ENCODE measurements at regions not wholly inside any gene's neighbourhood (a gene's known extent, or its start where the extent isn't known, plus 50 kb on each side); places are given as distances from the start of the nearest gene placed in this dataset.

GRCh38 chr2:128536925-128537620, 218.4 kb upstream of the HS6ST1 start:
- H3K9me3 Mint-ChIP-seq, result no peaks in the 10 kb centered on the region
- no peak for TF ChIP-seq CTCF (IDR thresholded peaks at IDR 0.05)
- H3K4me1 Mint-ChIP-seq (ENCODE audit: low read depth), result no peaks in the 10 kb centered on the region
- H3K27ac Mint-ChIP-seq, result no peak overlapping the region
- peaks cover 6% of the 10 kb centered on the region for H3K27me3 Mint-ChIP-seq
- ATAC-seq (ENCODE audit: poor library complexity) (no peak), DNase-seq (no peak)
- POLR2A ChIA-PET, result no interaction called here
- Histone ChIP-seq H3K9me3 (ENCODE audit: control insufficient read depth in 1 of 2, insufficient read depth in 1 of 2, low read length in 2 of 2) (no peaks in the 10 kb centered on the region), H3K4me1 (ENCODE audit: insufficient read depth, low read length) (no peaks in the 10 kb centered on the region), H3K27ac (ENCODE audit: low read depth in 1 of 2, low read length in 2 of 2) (no peak overlapping the region), H3K4me3 (ENCODE audit: low read length) (no peak overlapping the region), H3K36me3 (ENCODE audit: insufficient read depth, low read length) (no peaks in the 10 kb centered on the region), H3K27me3 (ENCODE audit: control insufficient read depth in 1 of 2, insufficient read depth in 2 of 2, low read length in 2 of 2) (no peaks in the 10 kb centered on the region)
- H3K36me3 Mint-ChIP-seq (ENCODE audit: low read depth), result no peaks in the 10 kb centered on the region
- intact Hi-C loops (cut with DNase I, micrococcal nuclease), result no loop called here
- CTCF ChIA-PET, result no interaction called here
- no peak overlapping the region for H3K4me3 Mint-ChIP-seq

GRCh38 chr2:128537646-128538045, 219.0 kb upstream of the HS6ST1 start:
- ChIA-PET CTCF (no interaction called here), POLR2A (no interaction called here)
- intact Hi-C loops (cut with DNase I, micrococcal nuclease), result no loop called here

GRCh38 chr2:128538396-128538795, 219.7 kb upstream of the HS6ST1 start:
- Histone ChIP-seq H3K27ac (ENCODE audit: low read depth in 1 of 2, low read length in 2 of 2) (no peak overlapping the region), H3K4me3 (ENCODE audit: low read length) (no peak overlapping the region), H3K27me3 (ENCODE audit: control insufficient read depth in 1 of 2, insufficient read depth in 2 of 2, low read length in 2 of 2) (no peaks in the 10 kb centered on the region), H3K9me3 (ENCODE audit: control insufficient read depth in 1 of 2, insufficient read depth in 1 of 2, low read length in 2 of 2) (no peaks in the 10 kb centered on the region), H3K36me3 (ENCODE audit: insufficient read depth, low read length) (no peaks in the 10 kb centered on the region), H3K4me1 (ENCODE audit: insufficient read depth, low read length) (no peaks in the 10 kb centered on the region)
- POLR2A ChIA-PET, result no interaction called here
- Mint-ChIP-seq H3K4me1 (ENCODE audit: low read depth) (no peaks in the 10 kb centered on the region), H3K4me3 (no peak overlapping the region), H3K36me3 (ENCODE audit: low read depth) (no peaks in the 10 kb centered on the region), H3K27ac (no peak overlapping the region), H3K27me3 (peaks cover 6% of the 10 kb centered on the region), H3K9me3 (no peaks in the 10 kb centered on the region)
- CTCF ChIA-PET, result interaction anchor here (0.9 kb wide), 1 partner anchor 28 kb away, joined by 3 read pairs; no protein-coding TSS in a partner anchor
- intact Hi-C loops (cut with DNase I, micrococcal nuclease), result no loop called here
- no peak for ATAC-seq (ENCODE audit: poor library complexity)
- no peak for TF ChIP-seq CTCF (IDR thresholded peaks at IDR 0.05)
- DNase-seq, result no peak

More at GRCh38 chr2:128537646-128538045, 219.0 kb upstream of the HS6ST1 start:
- H3K9me3 Mint-ChIP-seq, result no peaks in the 10 kb centered on the region
- no peak for ATAC-seq (ENCODE audit: poor library complexity)
- no peaks in the 10 kb centered on the region for H3K36me3 Mint-ChIP-seq (ENCODE audit: low read depth)
- H3K27me3 Mint-ChIP-seq, result peaks cover 6% of the 10 kb centered on the region
- no peak for TF ChIP-seq CTCF (IDR thresholded peaks at IDR 0.05)
- H3K4me1 ChIP-seq (ENCODE audit: insufficient read depth, low read length), result no peaks in the 10 kb centered on the region
- H3K36me3 ChIP-seq (ENCODE audit: insufficient read depth, low read length), result no peaks in the 10 kb centered on the region
- no peak overlapping the region for H3K4me3 Mint-ChIP-seq
- no peak overlapping the region for H3K27ac ChIP-seq (ENCODE audit: low read depth in 1 of 2, low read length in 2 of 2)
- no peaks in the 10 kb centered on the region for H3K4me1 Mint-ChIP-seq (ENCODE audit: low read depth)
- DNase-seq, result no peak
- no peaks in the 10 kb centered on the region for H3K27me3 ChIP-seq (ENCODE audit: control insufficient read depth in 1 of 2, insufficient read depth in 2 of 2, low read length in 2 of 2)
- no peak overlapping the region for H3K27ac Mint-ChIP-seq
- no peaks in the 10 kb centered on the region for H3K9me3 ChIP-seq (ENCODE audit: control insufficient read depth in 1 of 2, insufficient read depth in 1 of 2, low read length in 2 of 2)
- H3K4me3 ChIP-seq (ENCODE audit: low read length), result no peak overlapping the region

All from CD4-positive, alpha-beta T cell (primary cell).